GM12878 (cell line): ENCODE measurements at regions not wholly inside any gene's neighbourhood (a gene's known extent, or its start where the extent isn't known, plus 50 kb on each side); places are given as distances from the start of the nearest gene placed in this dataset.

ENCODE experiments used
- ATAC-seq: fragments of 200-7000 bp; cut with Tn5 transposase; 3 replicates; pipeline ENCODE4 v1.9.1; 2020; ENCODE audit warnings: mild to moderate bottlenecking, moderate library complexity
- BruUV-seq: library from RNA; stranded (reverse); fragments of 400-500 nt; replicated peaks from 2 replicates; lab custom pipeline; 2021; lab: Mats Ljungman, UMichigan
- CTCF ChIA-PET: fragments of 300-600 bp; sonication (Branson Sonifier 250); formaldehyde crosslinking; extraction: SDS; loops from one replicate; lab custom pipeline; 2021; ENCODE audit warnings: inconsistent platforms; lab: Yijun Ruan, JAX
- POLR2A ChIA-PET: fragments of 350-600 bp; formaldehyde crosslinking; extraction: SDS; loops from one replicate; lab custom pipeline; 2021; ENCODE audit warnings: inconsistent platforms; lab: Charles Lee
- RAD21 ChIA-PET: fragments of 300-600 bp; sonication (Branson Sonifier 250); formaldehyde crosslinking; loops from one replicate; lab custom pipeline; 2023; ENCODE audit warnings: antibody characterized with exemption; ENCODE audit not compliant: unreplicated experiment; lab: Charles Lee
- SMC1A ChIA-PET: fragments of 300-600 bp; sonication (Branson Sonifier 250); formaldehyde crosslinking; loops from one replicate; lab custom pipeline; 2023; ENCODE audit not compliant: unreplicated experiment, uncharacterized antibody; lab: Charles Lee
- DNase-seq: peaks from one replicate; pipeline ENCODE4 v3.0.0-alpha.2; 2011; ENCODE audit warnings: low read depth, low spot score
- FAIRE-seq: peaks from 3 replicates; lab custom pipeline; 2011; peaks lifted over from hg19 to GRCh38; lab: Jason Lieb, UNC
- H2AFZ ChIP-seq: 2 replicates; pipeline ENCODE4 v1.6.0; 2011; ENCODE audit warnings: low read depth, low read length, control low read depth; ENCODE audit not compliant: control insufficient read depth
- H3K27ac ChIP-seq: 2 replicates; pipeline ENCODE4 v1.5.1; 2011; ENCODE audit warnings: control low read depth; ENCODE audit not compliant: control insufficient read depth, insufficient read depth
- H3K27me3 ChIP-seq, 2 experiments: replicated peaks in 1 of 2; 2 replicates each; pipeline versions ENCODE4 v1.6.0 to v1.6.1; 2011; ENCODE audit warnings: low read length in 1 of 2; ENCODE audit not compliant: control insufficient read depth in 2 of 2, insufficient read depth in 2 of 2
- H3K36me3 ChIP-seq, 2 experiments: 2 replicates each; pipeline ENCODE4 v1.5.1; 2011; ENCODE audit warnings: low read length in 1 of 2; ENCODE audit not compliant: control insufficient read depth in 2 of 2, insufficient read depth in 2 of 2
- H3K4me1 ChIP-seq: 2 replicates; pipeline ENCODE4 v1.6.1; 2011; ENCODE audit warnings: mild to moderate bottlenecking, low read length, moderate library complexity, mixed read lengths; ENCODE audit not compliant: control insufficient read depth, insufficient read depth
- H3K4me2 ChIP-seq: 2 replicates; pipeline ENCODE4 v1.6.0; 2011; ENCODE audit warnings: control low read depth; ENCODE audit not compliant: control insufficient read depth, insufficient read depth
- H3K4me3 ChIP-seq: fragments of 200-600 bp; sonication (generic); 2 replicates; pipeline ENCODE4 v1.5.1; 2016
- H3K79me2 ChIP-seq: 2 replicates; pipeline ENCODE4 v1.6.0; 2011; ENCODE audit warnings: low read length; ENCODE audit not compliant: control insufficient read depth, insufficient read depth
- H3K9ac ChIP-seq: 2 replicates; pipeline ENCODE4 v1.8.0; 2011; ENCODE audit warnings: low read length, control low read depth, mixed read lengths; ENCODE audit not compliant: control insufficient read depth, insufficient read depth
- H3K9me3 ChIP-seq: replicated peaks from 3 replicates; pipeline ENCODE4 v1.5.1; 2011; ENCODE audit warnings: mild to moderate bottlenecking, low read length; ENCODE audit not compliant: control insufficient read depth, insufficient read depth
- H4K20me1 ChIP-seq: 2 replicates; pipeline ENCODE4 v1.6.0; 2011; ENCODE audit not compliant: control insufficient read depth, insufficient read depth
- BACH1 ChIP-seq: fragments of 450-650 bp; IDR thresholded peaks from 2 replicates; pipeline ENCODE4 v1.6.1; 2017; ENCODE audit warnings: mild to moderate bottlenecking, borderline replicate concordance
- BCL11A ChIP-seq: IDR thresholded peaks from 2 replicates; pipeline ENCODE4 v1.6.1; 2011; ENCODE audit warnings: low read depth, low read length
- CHD1 ChIP-seq: IDR thresholded peaks from 2 replicates; pipeline ENCODE4 v1.6.1; 2012; ENCODE audit warnings: low read depth, low read length, improper control_type of control experiment
- CREB1 ChIP-seq: IDR thresholded peaks from 2 replicates; pipeline ENCODE4 v1.6.1; 2012; ENCODE audit warnings: low read depth, mild to moderate bottlenecking, inconsistent platforms
- CREM ChIP-seq: IDR thresholded peaks from 2 replicates; pipeline ENCODE4 v1.6.1; 2014; ENCODE audit warnings: antibody characterized with exemption, low read depth
- IRF4 ChIP-seq: IDR thresholded peaks from 2 replicates; pipeline ENCODE4 v1.6.1; 2011; ENCODE audit warnings: low read depth, low read length
- JUNB ChIP-seq: IDR thresholded peaks from 2 replicates; pipeline ENCODE4 v1.6.1; 2016; ENCODE audit warnings: antibody characterized with exemption, mild to moderate bottlenecking
- MTA2 ChIP-seq: fragments of 450-650 bp; IDR thresholded peaks from 2 replicates; pipeline ENCODE4 v1.6.1; 2016; ENCODE audit warnings: low read depth, mild to moderate bottlenecking, moderate library complexity
- NFIC ChIP-seq: IDR thresholded peaks from 2 replicates; pipeline ENCODE4 v1.6.1; 2012; ENCODE audit warnings: low read depth, mild to moderate bottlenecking, inconsistent platforms, low read length, moderate library complexity
- NFYA ChIP-seq: IDR thresholded peaks from 2 replicates; pipeline ENCODE4 v1.6.1; 2011; ENCODE audit warnings: low read depth, mild to moderate bottlenecking, low read length, improper control_type of control experiment, borderline replicate concordance
- PAX8 ChIP-seq: fragments of 450-650 bp; IDR thresholded peaks from 2 replicates; pipeline ENCODE4 v1.6.1; 2017; ENCODE audit warnings: mild to moderate bottlenecking, moderate library complexity
- RBBP5 ChIP-seq: fragments of 200-600 bp; sonication (generic); conservative IDR thresholded peaks from 2 replicates; pipeline ENCODE4 v1.6.1; 2016
- SMAD1 ChIP-seq: fragments of 450-650 bp; IDR thresholded peaks from 2 replicates; pipeline ENCODE4 v1.6.1; 2018; ENCODE audit warnings: mild to moderate bottlenecking, low read depth; ENCODE audit not compliant: partially characterized antibody
- SPI1 ChIP-seq: IDR thresholded peaks from 2 replicates; pipeline ENCODE4 v1.6.1; 2011; ENCODE audit warnings: low read depth, mild to moderate bottlenecking, low read length, moderate library complexity, borderline replicate concordance; ENCODE audit not compliant: insufficient read depth
- YBX1 ChIP-seq: fragments of 450-650 bp; IDR thresholded peaks from 2 replicates; pipeline ENCODE4 v1.6.1; 2016; ENCODE audit warnings: antibody characterized with exemption
- ZNF622 ChIP-seq: fragments of 450-650 bp; IDR thresholded peaks from 2 replicates; pipeline ENCODE4 v1.6.1; 2017; ENCODE audit warnings: mild to moderate bottlenecking, inconsistent platforms
- ZNF687 ChIP-seq: fragments of 450-650 bp; IDR thresholded peaks from 2 replicates; pipeline ENCODE4 v1.6.1; 2017; ENCODE audit warnings: mild to moderate bottlenecking, moderate library complexity
- WGBS: methylation state at CpG from one replicate; pipeline ENCODE4 v1.1.6; 2016; ENCODE audit warnings: low lambda C conversion rate; ENCODE audit not compliant: insufficient replicate concordance, insufficient coverage; ENCODE audit errors: missing lambda C conversion rate; 5-methylcytosine and 5-hydroxymethylcytosine counted together
- in situ Hi-C: fragments of 300-500 bp; cut with MboI; formaldehyde crosslinking; loops from 9 replicates; pipeline ENCODE4 v1.14.3; 2018; ENCODE audit warnings: mixed read lengths
- intact Hi-C: fragments of 100-400 bp; cut with micrococcal nuclease; formaldehyde crosslinking; loops from one replicate; pipeline ENCODE4 v1.14.2; 2022; ENCODE audit not compliant: unreplicated experiment

- no peak overlapping the region for H3K27ac ChIP-seq
- H3K4me1 ChIP-seq: no peaks in the 10 kb centered on the region
- H3K4me2 ChIP-seq: no peak overlapping the region
- WGBS: 26% methylated on average over 5 of the region's 5 CpGs
- no peaks in the 10 kb centered on the region for H3K79me2 ChIP-seq
- FAIRE-seq (no peak), ATAC-seq (no peak), DNase-seq (no peak)
- in situ Hi-C loops: no loop called here
- no peak overlapping the region for H3K4me3 ChIP-seq
- ChIA-PET POLR2A (no interaction called here), SMC1A (no interaction called here), CTCF (no interaction called here), RAD21 (no interaction called here)
- H3K27me3 ChIP-seq: no peaks in the 10 kb centered on the region
- no peak overlapping the region for H3K9ac ChIP-seq
- no TSS peak for BruUV-seq
- no peaks in the 10 kb centered on the region for H3K9me3 ChIP-seq
- H3K36me3 ChIP-seq: no peaks in the 10 kb centered on the region
- no peak for TF ChIP-seq ZNF687
- no peak for TF ChIP-seq IRF4
- TF ChIP-seq CHD1: no peak
- H4K20me1 ChIP-seq: no peaks in the 10 kb centered on the region
- H2AFZ ChIP-seq: no peak overlapping the region
- intact Hi-C loops: no loop called here
Observed at GRCh38 chr4:12488672-12489071, 995.5 kb downstream of the RAB28 start.

- DNase-seq (no peak), FAIRE-seq (no peak), ATAC-seq (no peak)
- BruUV-seq: no TSS peak
- no peak overlapping the region for H3K9ac ChIP-seq
- no peaks in the 10 kb centered on the region for H3K27me3 ChIP-seq
- ChIA-PET RAD21 (no interaction called here), SMC1A (no interaction called here), CTCF (no interaction called here), POLR2A (no interaction called here)
- no peaks in the 10 kb centered on the region for H4K20me1 ChIP-seq
- 7% methylated on average over 2 of the region's 2 CpGs for WGBS
- intact Hi-C loops: no loop called here
- H3K79me2 ChIP-seq: no peaks in the 10 kb centered on the region
- no peak overlapping the region for H3K27ac ChIP-seq
- H3K4me2 ChIP-seq: no peak overlapping the region
- H3K9me3 ChIP-seq: no peaks in the 10 kb centered on the region
- in situ Hi-C loops: no loop called here
- H3K4me1 ChIP-seq: no peaks in the 10 kb centered on the region
- no peaks in the 10 kb centered on the region for H3K36me3 ChIP-seq
- H3K4me3 ChIP-seq: no peak overlapping the region
- H2AFZ ChIP-seq: no peak overlapping the region
- TF ChIP-seq BACH1 (no peak), MTA2 (no peak), CREB1 (no peak), JUNB (no peak), SMAD1 (no peak), PAX8 (no peak), BCL11A (no peak), YBX1 (no peak), SPI1 (no peak), CREM (no peak), IRF4 (no peak), ZNF622 (no peak), NFYA (no peak), RBBP5 (no peak), NFIC (no peak)
Observed at GRCh38 chr4:12487000-12487399, 997.1 kb downstream of the RAB28 start.
